HUDEP-2 (cell line): ENCODE measurements at regions not wholly inside any gene's neighbourhood (a gene's known extent, or its start where the extent isn't known, plus 50 kb on each side); places are given as distances from the start of the nearest gene placed in this dataset.
"Not testable (repeated sequence)": the region's sequence is repeated elsewhere in the genome, so short reads cannot be mapped to it uniquely, and the experiment has no call there.

Experiments used
- DNase-seq, 76 experiments: peaks; one replicate each; lab custom pipeline; 2025; ENCODE audit not compliant: unreplicated experiment in 76 of 76; lab: John Stamatoyannopoulos, UW

DNA sequence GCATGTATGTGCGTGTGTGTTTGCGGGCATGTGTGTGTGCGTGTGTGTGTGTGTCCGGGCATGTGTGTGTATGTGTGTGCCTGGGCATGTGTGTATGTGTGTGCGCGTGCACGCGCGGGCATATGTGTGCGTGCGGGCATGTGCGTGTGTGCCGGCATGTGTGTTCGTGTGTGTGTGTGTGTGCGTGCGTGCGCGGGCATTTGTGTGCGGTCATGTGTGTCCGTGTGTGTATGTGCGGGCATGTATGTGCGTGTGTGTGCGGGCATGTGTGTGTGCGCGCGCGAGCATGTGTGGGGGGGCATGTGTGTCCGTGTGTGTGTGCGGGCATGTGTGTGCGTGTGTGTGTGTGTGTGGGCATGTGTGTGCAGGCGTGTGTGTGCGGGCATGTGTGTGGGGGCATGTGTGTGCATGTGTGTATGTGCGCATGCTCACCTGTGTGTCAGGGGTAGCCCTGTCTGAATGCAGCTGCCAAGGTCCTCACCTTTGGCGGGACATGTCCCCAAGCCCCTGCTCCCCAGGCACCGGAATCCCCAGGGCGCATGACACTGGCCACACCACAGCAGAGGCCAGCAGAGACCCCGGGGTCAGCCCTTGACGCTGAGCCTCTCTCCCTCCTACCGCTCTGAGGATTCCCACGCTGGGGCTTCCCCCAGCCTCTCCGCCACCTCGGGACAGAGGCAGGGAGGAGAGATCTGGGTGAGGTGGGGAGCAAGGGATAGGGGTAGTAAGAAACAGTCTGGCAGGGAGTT is 109.5 kb upstream of the NCOR2 start:
- DNase-seq, result no peak

DNA sequence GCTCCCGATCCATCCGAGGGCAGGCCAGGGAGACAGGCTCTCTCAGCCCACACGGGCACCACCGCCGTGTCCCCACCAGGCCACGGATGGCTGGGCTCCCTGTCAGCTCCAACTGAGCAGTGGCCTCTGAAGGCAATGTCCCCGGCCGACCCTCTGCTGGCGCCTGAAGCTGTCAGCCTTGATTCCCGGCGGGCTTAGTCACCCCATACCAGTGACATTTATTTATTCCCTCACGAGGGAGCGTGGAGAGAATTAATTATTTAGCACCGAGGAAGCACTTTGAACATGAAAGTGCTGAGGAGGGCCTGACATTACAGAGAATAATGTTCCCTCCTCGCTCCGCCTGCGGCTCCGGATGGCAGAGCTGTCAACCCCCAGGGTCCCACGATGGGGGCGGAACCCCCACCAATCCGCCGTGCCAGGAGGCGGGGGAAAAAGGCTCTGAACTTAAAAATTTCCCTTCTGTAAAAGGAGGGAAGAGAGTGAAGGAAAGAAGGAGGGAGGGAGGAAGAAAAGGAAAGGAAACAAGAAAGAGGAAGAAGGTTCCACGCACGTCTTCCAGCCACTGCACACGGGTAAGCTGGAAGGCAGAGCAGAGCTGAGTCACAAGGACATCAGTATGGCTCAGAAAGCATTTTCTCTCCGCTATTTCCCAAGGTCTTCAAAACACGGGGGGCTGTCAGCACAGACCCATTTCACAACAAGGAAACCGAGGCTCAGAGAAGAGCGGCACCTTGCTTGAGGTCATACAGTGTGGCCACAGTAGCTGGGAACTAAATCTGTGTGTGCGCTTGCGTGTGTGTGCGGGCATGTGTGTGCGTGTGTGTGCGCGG is 108.7 kb upstream of the NCOR2 start:
- DNase-seq, result no peak

DNA sequence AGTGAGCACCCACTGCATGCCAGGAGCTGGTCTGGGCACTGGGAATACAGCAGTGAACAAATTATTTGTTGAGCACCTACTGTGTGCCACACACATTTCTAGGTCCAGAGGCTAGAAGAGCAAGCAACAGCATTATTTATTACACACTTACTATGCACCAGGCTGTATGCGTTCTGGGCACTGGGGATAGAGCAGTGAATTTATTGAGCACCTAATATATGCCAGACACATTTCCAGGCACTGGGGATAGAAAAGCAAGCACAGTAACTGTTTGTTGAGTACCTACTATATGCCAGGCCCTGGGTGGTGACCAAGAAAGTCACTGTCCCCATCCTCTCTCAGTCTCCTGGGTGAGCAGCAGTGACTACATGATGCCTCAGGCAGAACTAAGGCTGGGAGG is 107.5 kb upstream of the NCOR2 start:
- DNase-seq, result no peak

DNA sequence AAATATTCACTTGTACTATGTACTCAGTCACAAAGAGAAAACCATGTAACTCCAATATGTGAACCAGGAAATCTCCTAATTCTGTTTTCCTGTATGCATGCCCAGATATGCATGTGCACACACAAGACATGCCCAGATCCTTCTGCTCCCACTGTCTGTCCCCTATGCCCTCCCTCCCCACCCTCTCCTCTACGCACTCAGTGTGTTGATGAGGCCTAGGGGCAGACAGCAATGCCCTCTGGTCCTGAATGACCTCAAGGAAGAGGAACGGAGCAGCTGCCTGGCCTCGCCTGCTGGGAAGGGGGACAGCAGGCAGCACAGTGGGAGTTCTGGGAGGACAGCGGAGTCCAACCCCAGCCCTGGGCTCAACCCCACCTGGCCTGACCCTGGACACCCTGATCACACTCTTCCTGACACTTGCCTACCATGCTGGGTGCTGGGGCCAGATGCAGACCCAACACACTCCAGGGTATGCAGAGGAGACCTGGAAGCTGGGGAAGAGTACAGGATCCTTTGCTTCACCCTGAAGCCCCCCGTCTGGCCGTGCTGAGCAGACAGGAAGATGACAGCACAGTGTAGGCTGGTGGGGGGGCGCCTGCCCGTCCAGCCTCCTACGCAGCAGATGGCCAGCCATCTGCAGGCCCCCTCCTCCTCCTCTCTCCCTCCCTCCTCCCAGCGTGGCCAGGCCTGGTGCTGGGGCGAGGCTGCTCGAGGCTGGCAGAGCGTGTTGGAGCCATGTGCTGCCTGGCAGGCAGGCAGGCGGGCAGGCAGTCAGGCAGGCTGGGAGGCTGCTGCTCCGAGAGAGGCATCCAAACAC is 106.6 kb upstream of the NCOR2 start:
- no peak for DNase-seq

DNA sequence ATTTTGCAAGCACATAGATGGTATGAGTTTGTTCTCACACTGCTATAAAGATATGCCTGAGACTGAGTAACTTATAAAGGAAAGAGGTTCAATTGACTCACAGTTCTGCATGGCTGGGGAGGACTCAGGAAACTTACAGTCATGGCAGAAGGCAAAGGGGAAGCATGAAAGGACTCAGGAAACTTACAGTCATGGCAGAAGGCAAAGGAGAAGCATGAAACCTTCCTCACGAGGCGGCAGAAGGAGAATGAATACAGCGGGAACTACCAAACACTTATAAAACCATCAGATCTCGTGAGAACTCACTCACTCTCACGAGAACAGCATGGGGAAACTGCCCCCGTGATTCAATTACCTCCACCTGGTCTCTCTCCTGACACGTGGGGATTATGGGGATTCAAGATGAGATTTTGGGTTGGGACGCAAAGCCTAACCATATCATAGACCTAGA is 101.9 kb upstream of the NCOR2 start:
- DNase-seq, result not testable (repeated sequence)

DNA sequence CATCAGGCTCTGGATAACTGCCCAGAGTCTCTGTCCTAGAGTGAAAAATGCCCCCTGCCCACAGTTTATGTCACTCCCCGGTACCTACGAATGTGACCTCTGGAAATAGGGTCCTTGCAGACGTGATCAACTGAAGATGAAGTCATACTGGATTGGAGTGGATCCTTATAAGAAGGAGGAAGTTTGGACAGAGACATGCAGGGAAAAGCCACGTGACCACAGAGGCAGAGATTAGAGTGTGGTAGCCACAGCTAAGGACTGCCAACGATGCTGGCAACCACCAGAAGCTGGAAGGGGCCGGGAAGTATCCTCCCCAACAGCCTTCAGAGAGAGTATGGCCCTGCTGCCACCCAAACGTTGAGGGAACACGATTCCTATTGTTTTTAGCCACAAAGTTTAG is 101.2 kb upstream of the NCOR2 start:
- no peak for DNase-seq

DNA sequence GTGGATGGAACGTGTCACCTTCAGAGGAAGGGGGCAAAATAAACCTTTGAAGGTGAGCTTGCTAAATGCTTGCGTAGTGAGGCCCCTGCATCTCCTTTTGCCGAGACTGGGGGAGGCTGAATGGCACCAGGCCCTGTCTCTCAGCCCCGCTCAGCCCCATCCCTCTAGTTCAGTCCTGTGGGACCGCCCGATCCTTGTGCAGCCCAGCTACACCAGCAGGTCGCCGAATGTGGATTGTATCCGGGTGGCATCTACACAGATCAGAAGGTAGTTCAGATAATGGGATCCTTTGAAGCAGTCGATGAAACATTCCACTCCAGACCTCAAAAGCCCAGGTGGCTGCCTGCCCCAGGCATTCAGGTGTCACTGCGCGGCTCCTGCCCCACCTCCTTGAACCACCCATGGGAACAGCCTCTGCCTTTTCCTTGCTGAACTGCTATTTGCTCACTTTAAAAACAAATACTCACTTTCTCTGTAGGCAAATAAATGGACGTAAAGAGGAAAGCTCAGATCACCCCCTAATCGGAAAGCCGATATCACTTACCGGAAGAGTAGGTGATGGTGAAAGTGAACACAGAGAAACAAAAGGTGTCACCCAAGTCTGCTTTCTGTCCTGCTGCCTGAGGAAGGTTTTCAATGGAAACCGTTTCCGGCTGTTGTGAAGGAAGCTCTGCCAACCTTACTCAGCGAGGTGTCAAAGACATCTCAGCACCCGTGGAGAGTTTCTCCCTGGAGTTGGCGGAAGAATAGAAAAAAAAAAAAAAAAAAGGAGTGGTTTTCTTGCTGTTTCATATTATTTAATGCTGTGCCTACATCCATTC is 100.3 kb upstream of the NCOR2 start:
- DNase-seq, result no peak

DNA sequence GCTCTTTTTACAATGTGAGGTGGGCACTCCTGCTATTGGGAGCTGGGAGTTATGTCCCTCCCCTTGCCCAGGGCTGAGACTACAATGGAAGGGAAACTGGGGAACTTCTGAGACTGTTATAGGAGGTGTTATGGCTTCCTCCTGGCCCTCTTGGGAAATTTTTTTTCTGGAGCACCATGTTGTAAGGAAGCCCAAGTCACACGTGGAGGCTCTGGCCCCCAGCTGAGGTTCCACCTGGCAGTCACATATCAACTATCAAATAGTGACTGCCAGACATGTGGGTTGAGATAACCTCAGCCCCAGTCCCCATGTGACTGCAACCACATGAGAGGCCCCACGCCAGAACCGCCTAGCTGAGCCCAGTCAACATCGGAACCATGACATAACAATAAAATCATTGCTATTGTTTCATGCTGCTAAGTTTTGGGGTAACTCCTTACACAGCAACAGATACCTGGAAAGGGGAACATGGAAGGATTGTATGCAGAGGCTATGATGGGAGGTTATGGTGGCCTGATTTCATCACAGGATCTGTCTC is 99.4 kb upstream of the NCOR2 start:
- no peak for DNase-seq

DNA sequence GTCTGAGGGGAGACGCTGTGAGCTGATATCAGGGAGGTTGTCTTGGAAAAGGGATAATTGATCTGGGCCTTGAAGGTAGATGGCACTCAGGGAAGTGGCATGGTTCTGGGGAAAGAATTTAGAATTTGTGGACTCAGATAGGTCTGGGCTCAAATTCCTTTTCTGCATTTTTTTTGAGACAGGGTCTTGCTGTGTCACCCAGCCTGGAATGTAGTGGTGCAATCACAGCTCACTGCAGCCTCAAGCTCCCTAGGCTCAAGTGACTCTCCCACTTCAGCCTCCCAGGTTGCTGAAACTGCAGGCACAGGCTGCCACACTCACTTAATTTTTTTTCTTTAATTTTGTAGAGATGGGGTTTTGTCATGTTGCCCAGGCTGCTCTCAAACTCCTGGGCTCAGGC is 98.1 kb upstream of the NCOR2 start:
- DNase-seq, result no peak

DNA sequence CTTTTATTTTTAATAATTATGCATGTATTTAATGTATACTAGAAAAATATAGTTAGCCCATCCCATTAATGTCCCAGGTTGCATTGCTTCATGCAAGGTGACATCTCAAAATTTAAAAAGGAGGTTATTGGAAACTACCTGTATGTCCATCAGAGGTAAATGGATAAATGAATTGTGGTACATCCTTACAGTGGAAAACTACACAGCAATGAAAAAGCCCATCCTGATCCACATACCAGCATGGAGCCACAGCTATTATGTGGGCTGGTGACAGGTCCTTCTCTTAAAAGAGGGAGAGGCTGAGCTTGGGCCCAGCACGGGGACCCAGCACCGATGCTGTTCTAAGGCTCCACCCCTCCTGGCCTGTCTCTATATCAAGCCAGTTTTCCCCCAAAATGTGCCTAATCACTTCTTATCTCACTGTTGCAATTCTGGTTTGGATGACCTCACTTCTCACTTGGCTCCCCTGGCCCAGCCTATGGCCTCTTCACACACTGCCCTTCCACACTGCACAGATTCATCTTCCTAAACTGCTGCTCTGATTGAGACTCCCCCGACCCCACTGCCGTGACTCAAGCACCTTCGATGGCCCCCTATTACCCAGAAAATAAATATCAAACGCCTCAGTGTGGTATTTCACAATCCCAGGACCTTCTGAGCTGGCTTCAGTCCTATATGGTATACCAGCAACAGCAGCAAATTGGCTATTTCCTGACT is 97.1 kb upstream of the NCOR2 start:
- no peak for DNase-seq

DNA sequence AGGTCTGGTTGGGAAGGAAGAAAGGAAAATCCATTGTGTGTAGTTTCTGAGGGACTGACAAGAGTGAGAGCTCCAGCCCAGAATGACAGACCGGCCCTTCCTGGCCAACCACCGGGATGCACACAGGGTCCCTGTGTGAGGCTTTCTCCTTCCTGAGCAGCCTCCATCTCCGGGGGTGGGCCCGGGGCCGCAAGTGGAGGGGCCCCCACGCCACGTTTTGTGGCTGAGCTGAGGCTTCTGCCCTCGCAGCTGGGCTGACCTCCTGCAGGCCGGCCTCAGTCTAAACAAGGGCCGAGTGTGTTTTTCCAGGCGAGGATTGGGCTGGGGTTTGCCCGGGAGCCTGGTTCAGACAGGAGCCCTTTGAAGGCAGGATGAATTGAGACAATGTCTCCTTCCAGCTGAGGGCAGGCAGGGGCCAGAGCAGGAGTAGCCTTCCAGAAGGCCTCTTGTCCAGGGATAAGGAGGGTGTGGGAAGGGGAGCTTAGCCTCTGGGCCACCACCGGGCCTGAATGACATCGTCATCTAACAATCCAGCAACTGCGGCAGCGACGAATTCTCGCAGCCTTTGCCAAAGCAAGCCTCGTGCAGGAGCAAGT is 96.5 kb upstream of the NCOR2 start:
- DNase-seq, result no peak

DNA sequence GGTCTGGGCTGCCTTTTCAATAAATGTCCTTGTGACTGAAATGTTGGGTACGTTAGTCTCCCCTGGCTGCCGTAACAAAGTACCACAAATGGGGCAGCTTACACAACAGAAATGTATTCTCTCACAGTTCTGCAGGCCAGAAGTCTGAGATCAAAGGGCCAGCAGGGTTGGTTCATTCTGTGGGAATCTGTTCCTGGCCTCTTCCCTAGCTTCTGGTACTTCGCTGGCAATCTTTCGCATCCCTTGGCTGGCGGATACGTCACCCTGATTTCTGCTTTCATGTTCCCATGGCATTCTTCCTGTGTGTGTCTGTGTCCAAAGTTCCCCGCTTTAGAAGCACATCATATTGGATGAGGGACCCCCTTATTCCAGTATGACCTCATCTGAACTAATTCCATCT is 95.8 kb upstream of the NCOR2 start:
- DNase-seq, result no peak

DNA sequence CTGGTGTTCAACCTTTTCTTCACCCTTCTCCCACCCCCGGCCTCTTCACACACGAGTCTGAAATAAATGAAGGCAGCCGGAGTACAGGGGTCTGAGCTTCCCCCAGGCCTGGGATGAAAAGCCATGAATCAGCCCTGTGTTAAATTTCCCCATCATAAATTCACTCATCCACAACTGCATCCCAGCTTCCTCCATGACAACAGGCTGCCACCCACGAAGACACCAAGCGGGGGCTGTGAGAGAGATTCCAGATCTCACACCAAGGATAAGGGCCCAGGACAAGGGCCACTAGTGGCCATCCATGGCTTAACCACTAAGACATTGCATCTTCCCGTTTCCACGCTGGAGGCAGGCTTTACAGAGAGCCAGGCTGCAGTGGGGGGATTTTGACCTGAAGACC is 93.9 kb upstream of the NCOR2 start:
- DNase-seq, result no peak

DNA sequence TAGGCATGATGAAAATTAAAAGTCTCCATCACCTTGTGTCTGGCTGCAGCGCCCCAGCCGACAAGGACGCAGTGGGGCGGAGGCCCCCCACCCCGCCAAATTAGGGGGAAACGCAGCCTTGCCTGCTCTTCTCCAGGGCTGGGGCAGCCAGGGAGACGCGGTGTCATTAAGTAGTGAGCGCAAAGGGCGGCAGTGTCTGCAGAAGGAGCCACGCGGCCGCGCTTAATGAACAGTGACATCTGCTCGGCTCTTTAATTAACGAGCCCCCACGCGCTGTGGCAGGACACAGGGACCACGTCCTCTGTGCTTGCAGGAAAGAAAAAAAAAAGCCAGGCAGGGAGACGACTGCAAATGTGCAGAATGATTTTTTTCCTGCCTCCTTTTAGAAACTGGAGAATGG is 93.4 kb upstream of the NCOR2 start:
- DNase-seq, result no peak

DNA sequence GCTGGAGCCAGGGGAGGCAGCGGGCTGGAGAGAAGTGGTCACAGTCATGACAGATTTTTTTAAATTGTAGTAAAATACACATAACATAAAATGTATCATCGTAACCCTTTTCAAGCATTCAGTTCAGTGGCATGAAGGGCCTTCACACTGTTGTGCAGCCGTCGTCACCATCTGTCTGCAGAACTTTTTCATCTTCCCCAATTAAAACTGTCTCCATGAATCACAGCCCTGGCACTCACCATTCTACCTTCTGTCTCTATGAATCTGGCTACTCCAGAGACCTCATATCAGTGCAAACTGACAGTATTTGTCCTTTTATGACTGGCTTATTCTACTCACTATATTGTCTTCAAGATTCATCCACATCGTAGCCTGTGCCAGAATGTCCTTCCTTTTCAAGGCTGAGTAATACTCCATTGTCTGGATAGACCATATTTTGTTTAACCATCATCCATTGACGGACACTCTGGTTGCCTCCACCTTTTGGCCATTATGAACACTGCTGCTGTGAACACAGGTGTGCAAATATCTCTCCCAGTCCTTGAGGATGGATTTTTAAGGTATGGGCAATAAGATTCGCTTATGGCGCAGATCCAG is 91.5 kb upstream of the NCOR2 start:
- DNase-seq, result no peak

DNA sequence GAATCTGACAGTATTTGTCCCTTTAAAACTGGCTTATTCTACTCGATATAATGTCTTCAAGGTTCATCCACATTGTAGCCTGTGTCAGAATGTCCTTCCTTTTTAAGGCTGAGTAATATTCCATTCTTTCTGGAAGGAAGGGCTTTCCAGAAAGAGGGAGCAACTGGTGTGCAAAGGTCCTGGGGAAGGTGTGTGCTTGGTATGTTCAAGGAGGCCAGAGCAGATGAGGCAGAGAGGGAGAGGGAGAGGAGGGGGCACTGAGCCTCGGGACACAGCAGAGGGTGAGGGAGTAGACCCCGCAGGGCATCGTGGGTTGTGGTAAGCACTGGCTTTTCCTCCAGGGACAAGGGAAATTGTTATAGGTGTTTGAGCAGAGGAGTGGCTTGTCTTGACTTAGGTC is 90.9 kb upstream of the NCOR2 start:
- DNase-seq, result no peak

DNA sequence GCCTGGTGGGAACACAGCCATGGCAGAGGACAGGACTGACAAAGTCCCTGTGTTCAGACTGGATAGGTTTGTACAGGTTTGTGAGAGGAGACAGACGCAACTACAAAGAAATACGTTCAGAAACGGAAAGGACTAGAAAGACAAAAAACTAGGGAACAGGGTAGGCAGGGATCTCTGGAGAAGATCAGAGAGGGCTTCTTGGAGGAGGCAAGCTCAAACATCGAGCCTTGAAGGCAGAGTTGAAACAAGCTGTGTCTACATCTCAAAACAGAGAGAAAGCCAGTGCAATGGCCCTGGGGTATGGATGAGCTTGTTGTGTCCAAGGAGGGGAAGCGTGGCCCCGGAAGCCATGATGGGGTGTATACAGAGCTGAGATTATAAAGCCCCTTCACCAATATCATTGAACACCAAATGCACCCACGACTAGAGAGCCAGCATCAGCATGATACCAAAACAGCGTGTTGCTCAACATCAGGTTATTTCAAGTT is 89.6 kb upstream of the NCOR2 start:
- DNase-seq, result no peak

DNA sequence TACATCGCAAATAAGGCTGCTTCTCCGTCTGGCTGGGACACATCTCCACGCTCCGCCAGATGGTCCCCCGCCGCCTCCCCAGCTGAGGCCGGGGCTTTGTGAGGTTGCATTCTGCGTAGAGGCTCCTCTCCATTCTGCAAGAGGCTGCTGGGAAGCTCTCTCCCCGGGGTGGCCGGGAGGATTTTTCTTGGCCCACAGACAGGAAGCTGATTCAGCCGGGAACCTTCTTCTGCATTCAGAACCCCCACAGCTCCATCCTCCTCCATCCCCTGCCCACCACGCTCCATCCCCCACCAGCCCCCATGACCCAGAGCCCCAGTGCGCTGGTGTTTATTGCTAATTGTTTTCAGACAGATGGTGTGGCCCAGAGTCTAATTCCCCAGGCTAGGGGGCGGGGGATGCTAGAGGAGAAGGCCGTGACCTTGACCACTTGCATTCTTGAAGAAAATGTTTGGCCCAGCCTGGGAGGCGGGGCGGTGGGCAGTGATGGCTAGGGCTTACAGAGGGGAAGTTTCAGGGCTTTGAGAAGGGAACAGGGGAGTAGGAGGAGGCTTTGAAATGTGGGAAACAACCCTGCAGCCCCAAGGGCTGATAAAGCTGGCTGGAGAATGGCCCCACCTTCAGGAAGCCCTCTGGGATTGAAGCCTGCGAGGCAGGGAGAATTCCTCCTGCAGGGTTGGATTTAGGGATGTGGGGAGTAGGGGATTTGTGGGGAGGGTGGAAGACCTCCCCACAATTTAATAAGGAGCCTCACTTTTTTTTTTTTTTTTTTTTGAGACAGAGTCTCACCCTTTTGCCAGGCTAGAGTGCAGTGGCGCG is 88.5 kb upstream of the NCOR2 start:
- no peak for DNase-seq
